CD14-positive monocyte (primary cell): ENCODE measurements at regions not wholly inside any gene's neighbourhood (a gene's known extent, or its start where the extent isn't known, plus 50 kb on each side); places are given as distances from the start of the nearest gene placed in this dataset.
"Not testable (repeated sequence)": the region's sequence is repeated elsewhere in the genome, so short reads cannot be mapped to it uniquely, and the experiment has no call there.

ENCODE experiments used
- DNase-seq, 3 donors: peaks; one replicate each; pipeline ENCODE4 v3.0.0-alpha.2; 2011 to 2022
- H2AFZ ChIP-seq: 2 replicates; pipeline ENCODE4 v1.6.0; 2012; ENCODE audit warnings: mild to moderate bottlenecking, low read depth, low read length, inconsistent platforms; ENCODE audit not compliant: insufficient read depth, poor library complexity, severe bottlenecking
- H3K27ac ChIP-seq, 2 donors: 1 replicate in 1 of 2; 2 replicates in 1 of 2; pipeline ENCODE4 v1.5.1; 2012 to 2013; ENCODE audit warnings: low read length in 2 of 2, control low read depth in 1 of 2, inconsistent platforms in 1 of 2, low read depth in 1 of 2, mild to moderate bottlenecking in 1 of 2
- H3K27me3 ChIP-seq, 2 donors: one replicate each; pipeline versions ENCODE4 v1.6.0 to v1.6.1; 2011 to 2013; ENCODE audit warnings: low read length in 2 of 2; ENCODE audit not compliant: control insufficient read depth in 2 of 2, insufficient read depth in 2 of 2
- H3K36me3 ChIP-seq, 2 donors: replicated peaks in 1 of 2; 1 replicate in 1 of 2; 2 replicates in 1 of 2; pipeline versions ENCODE4 v1.5.1 to v1.6.1; 2012 to 2013; ENCODE audit warnings: low read length in 2 of 2, control low read depth in 1 of 2, inconsistent platforms in 1 of 2, mild to moderate bottlenecking in 1 of 2; ENCODE audit not compliant: insufficient read depth in 2 of 2, control insufficient read depth in 1 of 2
- H3K4me1 ChIP-seq, 2 donors: 1 replicate in 1 of 2; 2 replicates in 1 of 2; pipeline versions ENCODE4 v1.5.1 to v1.6.1; 2012 to 2013; ENCODE audit warnings: low read length in 2 of 2, control low read depth in 1 of 2, inconsistent platforms in 1 of 2, mild to moderate bottlenecking in 1 of 2, moderate library complexity in 1 of 2; ENCODE audit not compliant: insufficient read depth in 2 of 2, control insufficient read depth in 1 of 2
- H3K4me2 ChIP-seq: replicated peaks from 2 replicates; pipeline ENCODE3; 2012; ENCODE audit warnings: low read length, moderate library complexity, mild to moderate bottlenecking; ENCODE audit not compliant: poor library complexity, severe bottlenecking; ENCODE audit errors: extremely low read depth
- H3K4me3 ChIP-seq, 3 experiments: fragments of 200-600 bp in 1 of 3; sonication (generic) in 1 of 3; replicated peaks in 1 of 3; 1 replicate in 2 of 3; 2 replicates in 1 of 3; pipeline ENCODE4 v1.5.1; 2011 to 2013; ENCODE audit warnings: low read length in 3 of 3, mild to moderate bottlenecking in 3 of 3, control low read depth in 2 of 3, low read depth in 2 of 3, inconsistent platforms in 1 of 3, moderate library complexity in 1 of 3
- H3K79me2 ChIP-seq: 2 replicates; pipeline ENCODE4 v1.6.0; 2012; ENCODE audit warnings: mild to moderate bottlenecking, control low read depth, inconsistent platforms, low read length, moderate library complexity; ENCODE audit not compliant: insufficient read depth
- H3K9ac ChIP-seq: 2 replicates; pipeline ENCODE4 v1.6.0; 2017; ENCODE audit warnings: low read length, mild to moderate bottlenecking; ENCODE audit not compliant: insufficient read depth, poor library complexity, severe bottlenecking
- H3K9me3 ChIP-seq, 2 donors: replicated peaks in 1 of 2; 1 replicate in 1 of 2; 2 replicates in 1 of 2; pipeline versions ENCODE4 v1.5.1 to v1.6.1; 2012 to 2013; ENCODE audit warnings: low read length in 2 of 2, control low read depth in 1 of 2; ENCODE audit not compliant: control insufficient read depth in 1 of 2, insufficient read depth in 1 of 2
- H4K20me1 ChIP-seq: 2 replicates; pipeline ENCODE4 v1.6.0; 2012; ENCODE audit warnings: mild to moderate bottlenecking, low read length, control low read depth, moderate library complexity; ENCODE audit not compliant: insufficient read depth
- H3K27ac Mint-ChIP-seq, 7 donors: one replicate each; pipeline ENCODE4 v1.8.0; 2020; ENCODE audit warnings: mild to moderate bottlenecking in 7 of 7, mixed read lengths in 7 of 7, moderate library complexity in 6 of 7, inconsistent platforms in 2 of 7
- H3K27me3 Mint-ChIP-seq, 3 donors: one replicate each; pipeline ENCODE4 v1.8.0; 2021 to 2022; ENCODE audit warnings: low read depth in 3 of 3, mild to moderate bottlenecking in 3 of 3, mixed read lengths in 3 of 3, moderate library complexity in 3 of 3, inconsistent platforms in 1 of 3
- H3K36me3 Mint-ChIP-seq, 2 donors: one replicate each; pipeline ENCODE4 v1.8.0; 2020; ENCODE audit warnings: mixed read lengths in 2 of 2, inconsistent platforms in 1 of 2, mild to moderate bottlenecking in 1 of 2
- H3K4me1 Mint-ChIP-seq: one replicate; pipeline ENCODE4 v1.8.0; 2020; ENCODE audit warnings: mild to moderate bottlenecking, mixed read lengths
- H3K4me3 Mint-ChIP-seq, 2 donors: one replicate each; pipeline ENCODE4 v1.8.0; 2020; ENCODE audit warnings: mild to moderate bottlenecking in 2 of 2, mixed read lengths in 2 of 2, moderate library complexity in 1 of 2
- H3K9me3 Mint-ChIP-seq, 7 donors: one replicate each; pipeline ENCODE4 v1.8.0; 2020 to 2022; ENCODE audit warnings: mixed read lengths in 7 of 7, mild to moderate bottlenecking in 6 of 7, moderate library complexity in 6 of 7, inconsistent platforms in 2 of 7
- WGBS: methylation state at CpG from one replicate; pipeline ENCODE4 v1.1.5; 2013; ENCODE audit warnings: missing lambda C conversion rate; ENCODE audit not compliant: insufficient coverage; 5-methylcytosine and 5-hydroxymethylcytosine counted together
- intact Hi-C, 2 donors: fragments of 100-400 bp; cut with micrococcal nuclease; formaldehyde crosslinking; loops; one replicate each; pipeline versions ENCODE4 v1.15.0 to v1.15.1; 2023
- TF ChIP-seq, protein P1 (sequence below): fragments of 200-600 bp; IDR thresholded peaks from one replicate; pipeline ENCODE4 v1.8.0; 2022; ENCODE audit warnings: antibody characterized with exemption, mild to moderate bottlenecking

- TF ChIP-seq, protein P1, sequence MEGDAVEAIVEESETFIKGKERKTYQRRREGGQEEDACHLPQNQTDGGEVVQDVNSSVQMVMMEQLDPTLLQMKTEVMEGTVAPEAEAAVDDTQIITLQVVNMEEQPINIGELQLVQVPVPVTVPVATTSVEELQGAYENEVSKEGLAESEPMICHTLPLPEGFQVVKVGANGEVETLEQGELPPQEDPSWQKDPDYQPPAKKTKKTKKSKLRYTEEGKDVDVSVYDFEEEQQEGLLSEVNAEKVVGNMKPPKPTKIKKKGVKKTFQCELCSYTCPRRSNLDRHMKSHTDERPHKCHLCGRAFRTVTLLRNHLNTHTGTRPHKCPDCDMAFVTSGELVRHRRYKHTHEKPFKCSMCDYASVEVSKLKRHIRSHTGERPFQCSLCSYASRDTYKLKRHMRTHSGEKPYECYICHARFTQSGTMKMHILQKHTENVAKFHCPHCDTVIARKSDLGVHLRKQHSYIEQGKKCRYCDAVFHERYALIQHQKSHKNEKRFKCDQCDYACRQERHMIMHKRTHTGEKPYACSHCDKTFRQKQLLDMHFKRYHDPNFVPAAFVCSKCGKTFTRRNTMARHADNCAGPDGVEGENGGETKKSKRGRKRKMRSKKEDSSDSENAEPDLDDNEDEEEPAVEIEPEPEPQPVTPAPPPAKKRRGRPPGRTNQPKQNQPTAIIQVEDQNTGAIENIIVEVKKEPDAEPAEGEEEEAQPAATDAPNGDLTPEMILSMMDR = no peak
- H3K4me2 ChIP-seq = no peak overlapping the region
Observed at GRCh38 chr3:106981392-106981791, 395.8 kb upstream of the CCDC54 start.

GRCh38 chr3:106985721-106986120 is 391.5 kb upstream of the CCDC54 start:
- Mint-ChIP-seq H3K9me3 (peaks cover 0 to 13% (median 9%) of the 10 kb centered on the region in 7 donors), H3K4me1 (no peaks in the 10 kb centered on the region), H3K27me3 (no peaks in the 10 kb centered on the region), H3K27ac (no peak overlapping the region), H3K4me3 (no peak overlapping the region), H3K36me3 (no peaks in the 10 kb centered on the region)
- no peaks in the 10 kb centered on the region for H3K79me2 ChIP-seq
- no CpG with 5 or more reads among the region's 2 CpGs for WGBS
- intact Hi-C loops = no loop called here
- H3K4me1 ChIP-seq = no peaks in the 10 kb centered on the region
- no peaks in the 10 kb centered on the region for H3K36me3 ChIP-seq
- no peak overlapping the region for H2AFZ ChIP-seq
- H3K4me3 ChIP-seq = no peak overlapping the region
- H3K27ac ChIP-seq = no peak overlapping the region
- H3K9ac ChIP-seq = no peak overlapping the region
- TF ChIP-seq, protein P1 = no peak
- H4K20me1 ChIP-seq = no peaks in the 10 kb centered on the region
- H3K27me3 ChIP-seq = no peaks in the 10 kb centered on the region
- no peak for DNase-seq
- H3K9me3 ChIP-seq = peaks cover 9 to 11% of the 10 kb centered on the region in 2 donors
- H3K4me2 ChIP-seq = no peak overlapping the region

More at GRCh38 chr3:106981392-106981791, 395.8 kb upstream of the CCDC54 start:
- DNase-seq = no peak
- Histone ChIP-seq H3K27ac (no peak overlapping the region), H3K79me2 (no peaks in the 10 kb centered on the region), H2AFZ (no peak overlapping the region), H3K9ac (no peak overlapping the region), H3K4me3 (no peak overlapping the region), H3K36me3 (no peaks in the 10 kb centered on the region), H3K9me3 (no peaks in the 10 kb centered on the region), H3K4me1 (no peaks in the 10 kb centered on the region), H3K27me3 (no peaks in the 10 kb centered on the region), H4K20me1 (no peaks in the 10 kb centered on the region)
- Mint-ChIP-seq H3K27me3 (no peaks in the 10 kb centered on the region), H3K36me3 (no peaks in the 10 kb centered on the region), H3K27ac (no peak overlapping the region), H3K4me1 (no peaks in the 10 kb centered on the region), H3K4me3 (no peak overlapping the region), H3K9me3 (peaks cover 0 to 3% (median 0%) of the 10 kb centered on the region in 7 donors)
- no CpG with 5 or more reads among the region's 1 CpG for whole genome bisulfite sequencing
- intact Hi-C loops = no loop called here

GRCh38 chr3:106998841-106999682 is 378.2 kb upstream of the CCDC54 start:
- H3K4me2 ChIP-seq, H3K27me3 Mint-ChIP-seq, H4K20me1 ChIP-seq, H3K9ac ChIP-seq, H2AFZ ChIP-seq, H3K9me3 ChIP-seq, H3K36me3 ChIP-seq, H3K27me3 ChIP-seq, H3K27ac ChIP-seq, H3K4me1 Mint-ChIP-seq, H3K36me3 Mint-ChIP-seq, H3K4me3 ChIP-seq, H3K27ac Mint-ChIP-seq, H3K79me2 ChIP-seq, DNase-seq, H3K4me1 ChIP-seq, intact Hi-C loops: not testable (repeated sequence)
- WGBS = 56% methylated on average over 16 of the region's 21 CpGs
- H3K9me3 Mint-ChIP-seq = peaks cover 0 to 17% (median 6%) of the 10 kb centered on the region in 7 donors
- H3K4me3 Mint-ChIP-seq = peak overlapping the region; percentile 21 to 47
